ENCODE measurements at regions not wholly inside any gene's neighbourhood (a gene's known extent, or its start where the extent isn't known, plus 50 kb on each side); places are given as distances from the start of the nearest gene placed in this dataset.

- no peak for TF ChIP-seq CTCF (IDR thresholded peaks at IDR 0.05)
- TF ChIP-seq POLR2A (IDR thresholded peaks at IDR 0.05), result no peak
Measured at GRCh38 chr3:193008654-193009053, 91.0 kb upstream of the MB21D2 start.

All from uterus (tissue), 2 donors.